ENCODE measurements at regions not wholly inside any gene's neighbourhood (a gene's known extent, or its start where the extent isn't known, plus 50 kb on each side); places are given as distances from the start of the nearest gene placed in this dataset.

DNA sequence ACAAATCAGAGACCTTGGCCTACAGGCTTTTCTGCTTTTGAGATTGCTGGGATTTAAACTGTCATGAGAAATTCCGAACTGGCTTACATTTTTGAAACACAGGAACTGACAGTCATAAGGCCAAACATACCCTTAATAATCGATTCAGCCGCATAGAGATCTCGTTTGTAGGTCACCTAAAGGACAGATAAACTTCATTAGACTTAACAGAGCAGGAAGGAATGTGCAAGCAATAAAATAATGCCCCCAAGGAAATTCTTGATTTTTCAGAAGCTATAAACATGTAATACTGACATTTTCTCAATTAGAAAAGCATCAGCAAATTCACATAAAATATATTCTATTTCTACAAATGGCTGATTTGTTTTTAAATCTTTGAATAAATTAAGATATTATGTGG, 120.0 kb downstream of the CRPPA start:
- no peak overlapping the region for H3K4ac ChIP-seq (ENCODE audit: low read depth in 1 of 2, low read length in 2 of 2)
- no peak overlapping the region for H3K27ac ChIP-seq (ENCODE audit: low read length, poor library complexity, severe bottlenecking)
- H4K91ac ChIP-seq (ENCODE audit: low read length): no peak overlapping the region
- no peak overlapping the region for H2AFZ ChIP-seq (ENCODE audit: low read depth, low read length)
- no peak overlapping the region for H2BK120ac ChIP-seq (ENCODE audit: low read depth, low read length)
- H3K9ac ChIP-seq (ENCODE audit: low read length): no peak overlapping the region
- no peaks in the 10 kb centered on the region for H3K27me3 ChIP-seq (ENCODE audit: control insufficient read depth in 1 of 2, insufficient read depth in 1 of 2, low read length in 2 of 2)
- H3K9me3 ChIP-seq (ENCODE audit: control insufficient read depth, low read length): no peaks in the 10 kb centered on the region
- no peak overlapping the region for H3K14ac ChIP-seq (ENCODE audit: low read length in 2 of 2)
- H3K23ac ChIP-seq (ENCODE audit: low read length in 2 of 2): no peak overlapping the region
- no peaks in the 10 kb centered on the region for H3K79me1 ChIP-seq (replicated peaks; ENCODE audit: low read length, poor library complexity, severe bottlenecking)
- no peak overlapping the region for H2BK15ac ChIP-seq (ENCODE audit: low read depth, poor library complexity, severe bottlenecking)
- no peak for DNase-seq
- H2BK12ac ChIP-seq (ENCODE audit: low read length in 2 of 2): no peak overlapping the region
- H4K8ac ChIP-seq (ENCODE audit: low read length): no peak overlapping the region
- H2BK5ac ChIP-seq (ENCODE audit: low read depth, low read length, poor library complexity, severe bottlenecking): no peak overlapping the region
- no peak overlapping the region for H3K4me3 ChIP-seq (ENCODE audit: insufficient read depth in 1 of 2, low read depth in 1 of 2, low read length in 2 of 2)
- no peak overlapping the region for H3K4me2 ChIP-seq (ENCODE audit: low read length, poor library complexity, severe bottlenecking)
- H3K36me3 ChIP-seq (ENCODE audit: control insufficient read depth in 1 of 2, insufficient read depth in 2 of 2, low read depth in 1 of 2, low read length in 2 of 2): no peaks in the 10 kb centered on the region
- no peaks in the 10 kb centered on the region for H3K4me1 ChIP-seq (ENCODE audit: control insufficient read depth, insufficient read depth, low read depth, low read length)
- H2AK5ac ChIP-seq (ENCODE audit: low read length, severe bottlenecking): no peak overlapping the region
- no peak overlapping the region for H3K18ac ChIP-seq (ENCODE audit: low read depth in 1 of 2, low read length in 2 of 2)
- 100% methylated on average over 1 of the region's 4 CpGs for WGBS

DNA sequence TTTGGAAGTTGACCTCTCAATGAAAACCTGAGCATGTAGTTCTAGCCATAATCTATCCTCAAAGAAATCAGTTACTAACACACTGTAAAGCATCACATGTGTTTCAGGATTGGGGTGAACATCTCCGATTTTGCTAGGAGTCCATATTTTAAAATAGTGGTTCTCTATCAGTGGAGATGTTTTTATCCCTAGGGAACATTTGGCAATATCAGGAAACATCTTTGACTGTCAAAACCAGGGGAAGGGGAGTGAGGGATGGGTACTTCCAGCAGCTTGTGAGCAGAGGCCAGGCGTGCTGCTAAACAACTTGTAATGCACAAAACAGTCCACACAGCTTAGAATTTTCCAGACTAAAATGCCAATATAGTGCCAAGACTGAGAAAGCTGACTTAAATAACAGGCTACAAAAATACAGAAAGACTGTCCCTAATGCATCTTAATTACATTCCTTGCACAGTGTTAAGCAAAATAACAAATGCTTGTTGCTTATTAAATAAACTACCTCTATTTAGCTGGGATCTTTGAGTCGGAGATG, 120.9 kb downstream of the CRPPA start:
- WGBS: 100% methylated on average over 2 of the region's 3 CpGs
- no peaks in the 10 kb centered on the region for H3K36me3 ChIP-seq (ENCODE audit: control insufficient read depth in 1 of 2, insufficient read depth in 2 of 2, low read depth in 1 of 2, low read length in 2 of 2)
- H2BK15ac ChIP-seq (ENCODE audit: low read depth, poor library complexity, severe bottlenecking): no peak overlapping the region
- no peak overlapping the region for H3K27ac ChIP-seq (ENCODE audit: low read length, poor library complexity, severe bottlenecking)
- no peak overlapping the region for H2BK5ac ChIP-seq (ENCODE audit: low read depth, low read length, poor library complexity, severe bottlenecking)
- no peak overlapping the region for H3K9ac ChIP-seq (ENCODE audit: low read length)
- H2AFZ ChIP-seq (ENCODE audit: low read depth, low read length): no peak overlapping the region
- H3K14ac ChIP-seq (ENCODE audit: low read length in 2 of 2): no peak overlapping the region
- no peak overlapping the region for H4K91ac ChIP-seq (ENCODE audit: low read length)
- no peaks in the 10 kb centered on the region for H3K79me1 ChIP-seq (replicated peaks; ENCODE audit: low read length, poor library complexity, severe bottlenecking)
- no peak overlapping the region for H3K4me3 ChIP-seq (ENCODE audit: insufficient read depth in 1 of 2, low read depth in 1 of 2, low read length in 2 of 2)
- H4K8ac ChIP-seq (ENCODE audit: low read length): no peak overlapping the region
- H2BK12ac ChIP-seq (ENCODE audit: low read length in 2 of 2): no peak overlapping the region
- no peak overlapping the region for H3K4ac ChIP-seq (ENCODE audit: low read depth in 1 of 2, low read length in 2 of 2)
- H2AK5ac ChIP-seq (ENCODE audit: low read length, severe bottlenecking): no peak overlapping the region
- H3K9me3 ChIP-seq (ENCODE audit: control insufficient read depth, low read length): no peaks in the 10 kb centered on the region
- H3K4me2 ChIP-seq (ENCODE audit: low read length, poor library complexity, severe bottlenecking): no peak overlapping the region
- H3K27me3 ChIP-seq (ENCODE audit: control insufficient read depth in 1 of 2, insufficient read depth in 1 of 2, low read length in 2 of 2): no peaks in the 10 kb centered on the region
- H3K18ac ChIP-seq (ENCODE audit: low read depth in 1 of 2, low read length in 2 of 2): no peak overlapping the region
- no peak for DNase-seq
- no peak overlapping the region for H3K23ac ChIP-seq (ENCODE audit: low read length in 2 of 2)
- no peak overlapping the region for H2BK120ac ChIP-seq (ENCODE audit: low read depth, low read length)
- no peaks in the 10 kb centered on the region for H3K4me1 ChIP-seq (ENCODE audit: control insufficient read depth, insufficient read depth, low read depth, low read length)

DNA sequence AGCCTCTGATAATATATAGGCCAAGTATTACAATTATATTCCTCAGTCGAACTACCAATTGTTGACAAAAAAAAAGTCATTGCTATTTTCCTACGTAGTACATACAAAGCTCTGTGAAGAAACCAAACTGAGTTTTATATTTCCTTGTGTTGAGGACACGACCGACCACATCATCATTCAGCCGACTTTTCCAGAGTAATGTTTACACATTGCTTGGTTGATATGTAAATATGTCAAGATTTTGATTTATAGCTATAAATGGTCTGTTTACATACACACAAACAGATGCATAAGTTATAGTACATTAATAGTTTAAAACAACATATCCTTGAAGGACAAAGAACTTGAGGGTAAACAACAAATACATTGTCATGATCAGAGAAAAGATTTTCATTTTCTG, 121.5 kb downstream of the CRPPA start:
- Histone ChIP-seq H4K8ac (ENCODE audit: low read length) (no peak overlapping the region), H2BK5ac (ENCODE audit: low read depth, low read length, poor library complexity, severe bottlenecking) (no peak overlapping the region), H3K27me3 (ENCODE audit: control insufficient read depth in 1 of 2, insufficient read depth in 1 of 2, low read length in 2 of 2) (no peaks in the 10 kb centered on the region), H4K91ac (ENCODE audit: low read length) (no peak overlapping the region), H2BK120ac (ENCODE audit: low read depth, low read length) (no peak overlapping the region), H3K4me2 (ENCODE audit: low read length, poor library complexity, severe bottlenecking) (no peak overlapping the region), H3K27ac (ENCODE audit: low read length, poor library complexity, severe bottlenecking) (no peak overlapping the region), H2AFZ (ENCODE audit: low read depth, low read length) (no peak overlapping the region), H2BK12ac (ENCODE audit: low read length in 2 of 2) (no peak overlapping the region), H3K9ac (ENCODE audit: low read length) (no peak overlapping the region), H3K14ac (ENCODE audit: low read length in 2 of 2) (no peak overlapping the region), H2AK5ac (ENCODE audit: low read length, severe bottlenecking) (no peak overlapping the region), H3K23ac (ENCODE audit: low read length in 2 of 2) (no peak overlapping the region), H3K79me1 (replicated peaks; ENCODE audit: low read length, poor library complexity, severe bottlenecking) (no peaks in the 10 kb centered on the region), H3K18ac (ENCODE audit: low read depth in 1 of 2, low read length in 2 of 2) (no peak overlapping the region), H3K9me3 (ENCODE audit: control insufficient read depth, low read length) (no peaks in the 10 kb centered on the region), H3K36me3 (ENCODE audit: control insufficient read depth in 1 of 2, insufficient read depth in 2 of 2, low read depth in 1 of 2, low read length in 2 of 2) (no peaks in the 10 kb centered on the region), H3K4me3 (ENCODE audit: insufficient read depth in 1 of 2, low read depth in 1 of 2, low read length in 2 of 2) (no peak overlapping the region), H3K4me1 (ENCODE audit: control insufficient read depth, insufficient read depth, low read depth, low read length) (no peaks in the 10 kb centered on the region), H2BK15ac (ENCODE audit: low read depth, poor library complexity, severe bottlenecking) (no peak overlapping the region), H3K4ac (ENCODE audit: low read depth in 1 of 2, low read length in 2 of 2) (no peak overlapping the region)
- DNase-seq: peak; percentile 48
- WGBS: 74% methylated on average over 2 of the region's 5 CpGs

DNA sequence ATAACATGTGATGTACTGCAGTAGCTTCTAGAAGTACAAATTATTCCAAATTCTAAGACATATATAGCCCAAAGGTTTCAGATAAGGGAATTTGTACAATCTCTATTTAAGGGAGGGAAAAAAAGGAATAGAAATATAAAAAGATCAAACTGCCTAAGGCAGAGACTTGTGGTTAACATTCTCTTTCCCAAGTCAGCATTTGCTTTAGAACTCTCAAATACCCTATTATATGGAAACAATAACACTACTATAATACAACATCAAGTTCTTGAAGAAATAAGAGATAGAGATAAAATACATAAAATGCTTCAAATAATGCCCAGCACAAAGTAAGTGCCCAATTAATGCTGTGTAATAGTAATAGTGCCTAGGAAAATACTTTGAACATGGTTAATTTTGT, 123.1 kb downstream of the CRPPA start:
- H3K9ac ChIP-seq (ENCODE audit: low read length): no peak overlapping the region
- H3K79me1 ChIP-seq (replicated peaks; ENCODE audit: low read length, poor library complexity, severe bottlenecking): no peaks in the 10 kb centered on the region
- H3K18ac ChIP-seq (ENCODE audit: low read depth in 1 of 2, low read length in 2 of 2): no peak overlapping the region
- H2AFZ ChIP-seq (ENCODE audit: low read depth, low read length): no peak overlapping the region
- no peak overlapping the region for H3K4me2 ChIP-seq (ENCODE audit: low read length, poor library complexity, severe bottlenecking)
- no peaks in the 10 kb centered on the region for H3K36me3 ChIP-seq (ENCODE audit: control insufficient read depth in 1 of 2, insufficient read depth in 2 of 2, low read depth in 1 of 2, low read length in 2 of 2)
- DNase-seq: no peak
- no peak overlapping the region for H2BK12ac ChIP-seq (ENCODE audit: low read length in 2 of 2)
- no peak overlapping the region for H2BK15ac ChIP-seq (ENCODE audit: low read depth, poor library complexity, severe bottlenecking)
- H2BK120ac ChIP-seq (ENCODE audit: low read depth, low read length): no peak overlapping the region
- H4K8ac ChIP-seq (ENCODE audit: low read length): no peak overlapping the region
- no peak overlapping the region for H3K4ac ChIP-seq (ENCODE audit: low read depth in 1 of 2, low read length in 2 of 2)
- H2AK5ac ChIP-seq (ENCODE audit: low read length, severe bottlenecking): no peak overlapping the region
- no peak overlapping the region for H4K91ac ChIP-seq (ENCODE audit: low read length)
- no peaks in the 10 kb centered on the region for H3K9me3 ChIP-seq (ENCODE audit: control insufficient read depth, low read length)
- H2BK5ac ChIP-seq (ENCODE audit: low read depth, low read length, poor library complexity, severe bottlenecking): no peak overlapping the region
- H3K14ac ChIP-seq (ENCODE audit: low read length in 2 of 2): no peak overlapping the region
- no peak overlapping the region for H3K27ac ChIP-seq (ENCODE audit: low read length, poor library complexity, severe bottlenecking)
- no peaks in the 10 kb centered on the region for H3K27me3 ChIP-seq (ENCODE audit: control insufficient read depth in 1 of 2, insufficient read depth in 1 of 2, low read length in 2 of 2)
- H3K4me1 ChIP-seq (ENCODE audit: control insufficient read depth, insufficient read depth, low read depth, low read length): no peaks in the 10 kb centered on the region
- H3K23ac ChIP-seq (ENCODE audit: low read length in 2 of 2): no peak overlapping the region
- no peak overlapping the region for H3K4me3 ChIP-seq (ENCODE audit: insufficient read depth in 1 of 2, low read depth in 1 of 2, low read length in 2 of 2)

Data from mesenchymal stem cell (in vitro differentiated cells and primary cell).